ENCODE measurements at regions not wholly inside any gene's neighbourhood (a gene's known extent, or its start where the extent isn't known, plus 50 kb on each side); places are given as distances from the start of the nearest gene placed in this dataset.

DNA sequence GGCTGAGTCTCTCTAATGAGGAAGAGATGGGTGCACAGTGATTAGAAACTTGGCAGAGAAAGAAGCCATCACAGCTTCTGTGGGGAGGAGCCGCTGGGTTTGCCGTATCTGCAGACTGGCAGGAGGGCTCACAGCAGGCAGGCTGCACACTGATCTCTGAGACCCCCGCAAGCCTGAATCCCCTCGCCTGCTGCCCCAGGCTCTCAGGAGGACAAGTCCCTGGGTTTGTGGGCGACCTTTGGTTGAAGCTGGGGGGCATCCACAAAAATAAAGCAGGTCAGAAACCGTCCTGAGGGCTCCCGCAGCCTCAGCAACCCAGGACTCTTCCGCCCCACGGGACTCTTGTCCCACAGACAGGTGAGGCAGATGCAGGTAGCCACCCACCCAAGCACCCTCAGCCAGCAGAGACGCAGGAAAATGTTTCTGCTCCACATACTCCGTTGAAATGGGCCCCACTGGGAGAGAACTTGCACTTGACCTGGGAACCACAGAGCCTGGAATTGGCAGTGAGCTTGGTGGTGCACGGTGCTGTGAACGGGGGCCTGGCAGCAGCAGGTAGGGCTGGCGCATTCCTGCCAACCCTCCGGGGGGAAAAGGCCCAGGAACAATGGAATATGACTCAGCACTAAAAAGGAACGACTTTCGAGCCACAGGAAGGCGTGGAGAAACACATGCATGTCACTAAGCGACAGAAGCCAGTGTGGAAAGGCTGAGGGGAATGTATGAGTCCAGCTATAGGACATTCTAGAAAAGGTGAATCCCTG, 89.9 kb downstream of the YTHDF1 start:
- Mint-ChIP-seq H3K27me3 (ENCODE audit: low read depth) (peaks cover 15% of the 10 kb centered on the region), H3K27ac (no peak overlapping the region), H3K36me3 (ENCODE audit: low read depth) (no peaks in the 10 kb centered on the region), H3K4me1 (no peaks in the 10 kb centered on the region), H3K4me3 (no peak overlapping the region), H3K9me3 (no peaks in the 10 kb centered on the region)
- TF ChIP-seq, protein P1, sequence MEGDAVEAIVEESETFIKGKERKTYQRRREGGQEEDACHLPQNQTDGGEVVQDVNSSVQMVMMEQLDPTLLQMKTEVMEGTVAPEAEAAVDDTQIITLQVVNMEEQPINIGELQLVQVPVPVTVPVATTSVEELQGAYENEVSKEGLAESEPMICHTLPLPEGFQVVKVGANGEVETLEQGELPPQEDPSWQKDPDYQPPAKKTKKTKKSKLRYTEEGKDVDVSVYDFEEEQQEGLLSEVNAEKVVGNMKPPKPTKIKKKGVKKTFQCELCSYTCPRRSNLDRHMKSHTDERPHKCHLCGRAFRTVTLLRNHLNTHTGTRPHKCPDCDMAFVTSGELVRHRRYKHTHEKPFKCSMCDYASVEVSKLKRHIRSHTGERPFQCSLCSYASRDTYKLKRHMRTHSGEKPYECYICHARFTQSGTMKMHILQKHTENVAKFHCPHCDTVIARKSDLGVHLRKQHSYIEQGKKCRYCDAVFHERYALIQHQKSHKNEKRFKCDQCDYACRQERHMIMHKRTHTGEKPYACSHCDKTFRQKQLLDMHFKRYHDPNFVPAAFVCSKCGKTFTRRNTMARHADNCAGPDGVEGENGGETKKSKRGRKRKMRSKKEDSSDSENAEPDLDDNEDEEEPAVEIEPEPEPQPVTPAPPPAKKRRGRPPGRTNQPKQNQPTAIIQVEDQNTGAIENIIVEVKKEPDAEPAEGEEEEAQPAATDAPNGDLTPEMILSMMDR (IDR thresholded peaks at IDR 0.05; ENCODE audit: unreplicated experiment in 3 of 3) = no peak

DNA sequence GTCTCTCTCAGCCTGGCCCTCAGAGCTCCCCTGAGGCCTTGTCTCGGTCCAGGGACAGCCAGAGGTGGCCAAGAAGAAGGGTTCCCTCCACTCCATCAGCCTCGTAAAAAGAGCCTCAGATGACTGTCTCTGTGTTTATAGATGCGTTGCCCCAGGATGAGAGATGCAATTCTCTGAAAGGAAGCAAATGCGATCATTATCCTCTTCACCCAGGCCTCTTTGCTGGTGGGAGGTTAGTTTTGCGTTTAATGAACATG, 90.4 kb downstream of the YTHDF1 start:
- Mint-ChIP-seq H3K36me3 (ENCODE audit: low read depth) (no peaks in the 10 kb centered on the region), H3K27ac (no peak overlapping the region)
- TF ChIP-seq, protein P1 (IDR thresholded peaks at IDR 0.05; ENCODE audit: unreplicated experiment in 3 of 3) = no peak

DNA sequence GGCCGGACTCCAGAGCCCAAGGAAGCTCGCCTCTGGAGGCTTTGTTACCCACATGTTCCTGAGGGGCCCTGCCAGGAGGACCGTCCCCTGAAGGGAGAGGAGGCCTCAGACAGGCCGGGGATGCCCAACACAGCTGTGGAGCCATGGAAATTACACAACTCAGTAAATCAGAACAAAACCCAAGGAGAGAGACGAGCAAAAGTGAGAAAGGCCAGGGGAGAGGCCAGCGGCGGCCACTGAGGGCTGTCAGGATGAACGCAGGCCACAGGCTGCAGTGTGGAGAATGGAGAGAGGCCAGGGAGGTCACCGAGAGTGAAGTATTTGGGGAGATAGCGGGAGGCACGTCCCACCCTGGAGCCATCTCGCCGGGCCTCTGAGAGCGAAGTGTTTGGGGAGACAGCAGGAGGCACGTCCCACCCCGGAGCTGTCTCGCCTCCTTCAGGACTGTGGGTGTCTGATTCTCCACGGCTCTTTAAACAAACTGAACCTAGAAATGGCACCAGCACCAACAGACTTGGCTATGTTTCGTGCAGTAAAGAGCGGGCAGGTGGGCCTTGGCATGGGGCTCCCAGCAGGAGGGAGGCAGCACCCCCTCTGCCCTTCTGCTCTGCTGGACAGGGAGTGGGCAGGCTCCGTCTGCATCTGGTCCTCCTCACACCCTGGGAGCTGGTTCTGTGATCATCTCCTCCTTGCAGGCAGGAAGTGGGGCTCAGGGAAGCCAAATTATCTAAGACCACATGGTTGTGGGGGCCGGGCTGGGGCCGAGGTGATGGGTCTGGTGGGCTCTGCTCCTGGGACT, 91.0 kb downstream of the YTHDF1 start:
- Mint-ChIP-seq H3K9me3 (no peaks in the 10 kb centered on the region), H3K36me3 (ENCODE audit: low read depth) (no peaks in the 10 kb centered on the region), H3K4me1 (no peaks in the 10 kb centered on the region), H3K27me3 (ENCODE audit: low read depth) (peaks cover 15% of the 10 kb centered on the region), H3K4me3 (no peak overlapping the region), H3K27ac (no peak overlapping the region)
- TF ChIP-seq, protein P1 (IDR thresholded peaks at IDR 0.05; ENCODE audit: unreplicated experiment in 3 of 3) = no peak

More for the DNA sequence above, 90.4 kb downstream of the YTHDF1 start:
- peaks cover 15% of the 10 kb centered on the region for H3K27me3 Mint-ChIP-seq (ENCODE audit: low read depth)
- H3K4me3 Mint-ChIP-seq = no peak overlapping the region
- no peaks in the 10 kb centered on the region for H3K4me1 Mint-ChIP-seq
- H3K9me3 Mint-ChIP-seq = no peaks in the 10 kb centered on the region

DNA sequence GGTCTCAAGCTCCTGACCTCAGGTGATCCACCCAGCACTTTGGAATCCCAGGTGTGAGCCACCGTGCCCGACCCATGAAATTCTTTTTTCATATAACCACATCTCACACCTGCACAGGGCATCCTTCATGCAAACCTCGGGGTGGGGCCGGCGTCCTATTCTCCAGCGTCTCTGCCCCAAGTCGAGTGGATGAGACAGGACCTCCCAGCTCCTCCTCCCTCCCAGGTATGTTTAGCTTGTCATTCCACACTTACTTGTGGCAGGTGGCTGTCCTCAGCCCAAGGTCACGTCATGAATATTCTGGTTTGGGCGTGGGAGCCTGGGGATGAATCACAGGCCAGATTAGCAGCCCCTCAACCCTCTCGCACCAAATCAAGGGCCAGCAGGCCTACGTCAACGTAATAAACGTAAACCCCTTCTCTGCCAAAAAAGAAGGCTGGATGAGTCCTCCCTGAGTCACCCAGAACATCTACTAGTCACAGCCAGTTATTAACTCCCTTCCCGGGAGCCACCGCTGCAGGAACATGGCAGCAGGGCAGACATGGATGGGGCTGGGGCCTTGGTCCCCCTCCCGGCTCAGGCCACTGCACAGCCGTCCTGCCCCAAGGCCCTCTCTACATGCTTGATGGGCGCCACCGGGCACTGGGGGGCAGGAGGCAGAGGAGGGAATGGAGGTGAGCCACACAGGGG, 91.7 kb downstream of the YTHDF1 start:
- Mint-ChIP-seq H3K27me3 (ENCODE audit: low read depth) (peaks cover 15% of the 10 kb centered on the region), H3K4me1 (no peaks in the 10 kb centered on the region), H3K4me3 (no peak overlapping the region), H3K36me3 (ENCODE audit: low read depth) (no peaks in the 10 kb centered on the region), H3K9me3 (no peaks in the 10 kb centered on the region), H3K27ac (no peak overlapping the region)
- TF ChIP-seq, protein P1 (IDR thresholded peaks at IDR 0.05; ENCODE audit: unreplicated experiment in 3 of 3) = no peak

DNA sequence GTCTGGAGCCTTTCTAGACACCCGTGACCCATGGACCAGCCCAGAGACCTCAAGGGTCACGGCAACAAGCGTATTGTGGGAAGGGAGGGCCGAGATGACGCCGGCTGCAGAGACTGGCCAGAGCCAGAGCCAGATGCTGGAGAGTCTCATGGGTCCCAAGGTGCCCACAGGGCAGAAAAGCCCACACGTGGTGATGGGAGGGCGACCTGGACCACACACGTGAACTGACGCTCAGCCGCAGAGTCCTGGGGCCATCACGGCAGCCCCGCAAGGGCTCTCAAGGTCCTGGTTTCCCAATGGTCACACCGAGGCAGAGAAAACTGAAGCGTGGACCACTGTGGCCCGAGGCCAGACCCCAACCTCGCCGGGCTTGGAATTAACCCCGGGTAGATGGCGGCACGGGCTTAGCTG, 92.6 kb downstream of the YTHDF1 start:
- TF ChIP-seq, protein P1 (IDR thresholded peaks at IDR 0.05; ENCODE audit: unreplicated experiment in 3 of 3) = no peak
- no peaks in the 10 kb centered on the region for H3K36me3 Mint-ChIP-seq (ENCODE audit: low read depth)

More for the DNA sequence above, 92.6 kb downstream of the YTHDF1 start:
- Mint-ChIP-seq H3K27ac (no peak overlapping the region), H3K4me3 (no peak overlapping the region), H3K9me3 (no peaks in the 10 kb centered on the region), H3K4me1 (no peaks in the 10 kb centered on the region), H3K27me3 (ENCODE audit: low read depth) (peaks cover 23% of the 10 kb centered on the region)
